ENCODE measurements at regions not wholly inside any gene's neighbourhood (a gene's known extent, or its start where the extent isn't known, plus 50 kb on each side); places are given as distances from the start of the nearest gene placed in this dataset.
"Not testable (repeated sequence)": the region's sequence is repeated elsewhere in the genome, so short reads cannot be mapped to it uniquely, and the experiment has no call there.

- not testable (repeated sequence) for DNase-seq
These were observed 2327.3 kb upstream of the TPTE start for GRCh38 chr21:8194042-8194441.

DNA sequence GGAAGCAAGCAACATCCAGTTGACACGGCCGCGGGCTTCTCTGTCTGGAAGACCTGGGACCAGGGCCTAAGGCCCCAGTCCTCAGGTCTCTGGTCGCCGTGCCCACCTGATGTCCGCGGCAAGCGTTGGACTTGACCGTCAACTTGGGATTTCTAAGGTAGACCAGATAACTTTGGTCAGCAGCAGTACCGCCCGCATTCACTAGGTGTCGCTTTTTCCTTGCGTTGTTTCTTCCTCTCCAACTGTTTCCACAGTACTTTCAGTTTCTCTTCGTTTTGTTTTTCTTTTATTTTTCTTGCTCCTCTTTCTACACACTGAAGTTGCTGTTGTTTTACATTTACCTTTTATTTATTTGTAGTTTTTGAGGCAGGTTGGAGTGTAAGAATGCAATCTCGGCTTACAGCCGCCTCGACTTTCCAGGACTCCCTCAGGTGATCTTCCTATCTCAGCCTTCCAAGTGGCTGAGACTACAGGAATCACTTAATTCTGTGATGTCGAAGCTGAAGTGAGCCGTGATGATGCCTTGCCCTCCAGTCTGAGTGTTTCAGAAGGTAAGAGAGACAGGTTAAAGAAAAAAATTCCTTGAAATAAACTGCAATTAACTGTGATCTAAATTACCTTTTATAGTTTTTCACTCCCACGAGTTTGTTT is 2323.9 kb upstream of the TPTE start:
- not testable (repeated sequence) for DNase-seq

DNA sequence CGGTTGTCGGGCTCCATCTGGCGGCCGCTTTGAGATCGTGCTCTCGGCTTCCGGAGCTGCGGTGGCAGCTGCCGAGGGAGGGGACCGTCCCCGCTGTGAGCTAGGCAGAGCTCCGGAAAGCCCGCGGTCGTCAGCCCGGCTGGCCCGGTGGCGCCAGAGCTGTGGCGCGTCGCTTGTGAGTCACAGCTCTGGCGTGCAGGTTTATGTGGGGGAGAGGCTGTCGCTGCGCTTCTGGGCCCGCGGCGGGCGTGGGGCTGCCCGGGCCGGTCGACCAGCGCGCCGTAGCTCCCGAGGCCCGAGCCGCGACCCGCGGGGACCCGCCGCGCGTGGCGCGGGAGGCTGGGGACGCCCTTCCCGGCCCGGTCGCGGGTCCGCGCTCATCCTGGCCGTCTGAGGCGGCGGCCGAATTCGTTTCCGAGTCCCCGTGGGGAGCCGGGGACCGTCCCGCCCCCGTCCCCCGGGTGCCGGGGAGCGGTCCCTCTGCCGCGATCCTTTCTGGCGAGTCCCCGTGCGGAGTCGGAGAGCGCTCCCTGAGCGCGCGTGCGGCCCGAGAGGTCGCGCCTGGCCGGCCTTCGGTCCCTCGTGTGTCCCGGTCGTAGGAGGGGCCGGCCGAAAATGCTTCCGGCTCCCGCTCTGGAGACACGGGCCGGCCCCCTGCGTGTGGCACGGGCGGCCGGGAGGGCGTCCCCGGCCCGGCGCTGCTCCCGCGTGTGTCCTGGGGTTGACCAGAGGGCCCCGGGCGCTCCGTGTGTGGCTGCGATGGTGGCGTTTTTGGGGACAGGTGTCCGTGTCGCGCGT is 2316.1 kb upstream of the TPTE start:
- DNase-seq: not testable (repeated sequence)

DNA sequence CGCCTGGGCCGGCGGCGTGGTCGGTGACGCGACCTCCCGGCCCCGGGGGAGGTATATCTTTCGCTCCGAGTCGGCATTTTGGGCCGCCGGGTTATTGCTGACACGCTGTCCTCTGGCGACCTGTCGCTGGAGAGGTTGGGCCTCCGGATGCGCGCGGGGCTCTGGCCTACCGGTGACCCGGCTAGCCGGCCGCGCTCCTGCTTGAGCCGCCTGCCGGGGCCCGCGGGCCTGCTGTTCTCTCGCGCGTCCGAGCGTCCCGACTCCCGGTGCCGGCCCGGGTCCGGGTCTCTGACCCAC is 2315.5 kb upstream of the TPTE start:
- not testable (repeated sequence) for DNase-seq

- DNase-seq: peak; percentile 100
These were observed 2308.3 kb upstream of the TPTE start for GRCh38 chr21:8212986-8213550.

GRCh38 chr21:8214539-8214938 is 2306.8 kb upstream of the TPTE start:
- not testable (repeated sequence) for DNase-seq

DNA sequence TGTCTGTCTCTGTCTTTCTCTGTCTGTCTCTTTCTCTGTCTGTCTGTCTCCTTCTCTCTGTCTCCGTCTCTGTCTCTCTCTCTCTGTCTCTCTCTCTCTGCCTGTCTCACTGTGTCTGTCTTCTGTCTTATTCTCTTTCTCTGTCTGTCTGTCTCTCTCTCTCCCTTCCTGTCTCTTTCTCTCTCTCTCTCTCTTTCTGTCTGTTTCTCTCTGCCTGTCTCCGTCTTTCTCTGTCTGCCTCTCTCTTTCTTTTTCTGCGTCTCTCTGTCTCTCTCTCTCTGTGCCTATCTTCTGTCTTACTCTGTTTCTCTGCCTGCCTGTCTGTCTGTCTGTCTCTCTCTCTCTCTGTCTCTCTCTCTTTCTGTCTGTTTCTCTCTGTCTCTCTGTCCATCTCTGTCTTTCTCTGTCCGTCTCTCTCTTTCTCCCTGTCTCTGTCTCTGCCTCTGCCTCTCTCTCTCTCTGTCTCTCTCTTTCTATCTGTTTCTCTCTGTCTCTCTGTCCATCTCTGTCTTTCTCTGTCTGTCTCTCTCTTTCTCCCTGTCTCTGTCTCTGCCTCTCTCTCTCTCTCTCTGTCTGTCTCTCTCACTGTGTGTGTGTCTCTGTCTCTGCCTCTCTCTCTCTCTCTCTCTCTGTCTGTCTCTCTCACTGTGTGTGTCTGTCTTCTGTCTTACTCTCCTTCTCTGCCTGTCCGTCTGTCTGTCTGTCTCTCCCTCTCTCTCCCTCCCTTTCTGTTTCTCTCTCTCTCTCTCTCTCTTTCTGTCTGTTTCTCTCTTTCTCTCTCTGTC is 2291.8 kb upstream of the TPTE start:
- DNase-seq: not testable (repeated sequence)

GRCh38 chr21:8231252-8231651 is 2290.1 kb upstream of the TPTE start:
- not testable (repeated sequence) for DNase-seq

DNA sequence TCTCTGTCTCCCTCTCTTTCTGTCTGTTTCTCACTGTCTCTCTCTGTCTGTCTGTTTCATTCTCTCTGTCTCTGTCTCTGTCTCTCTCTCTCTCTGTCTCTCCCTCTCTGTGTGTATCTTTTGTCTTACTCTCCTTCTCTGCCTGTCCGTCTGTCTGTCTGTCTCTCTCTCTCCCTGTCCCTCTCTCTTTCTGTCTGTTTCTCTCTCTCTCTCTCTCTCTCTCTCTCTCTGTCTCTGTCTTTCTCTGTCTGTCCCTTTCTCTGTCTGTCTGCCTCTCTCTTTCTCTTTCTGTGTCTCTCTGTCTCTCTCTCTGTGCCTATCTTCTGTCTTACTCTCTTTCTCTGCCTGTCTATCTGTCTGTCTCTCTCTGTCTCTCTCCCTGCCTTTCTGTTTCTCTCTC is 2288.4 kb upstream of the TPTE start:
- not testable (repeated sequence) for DNase-seq

DNA sequence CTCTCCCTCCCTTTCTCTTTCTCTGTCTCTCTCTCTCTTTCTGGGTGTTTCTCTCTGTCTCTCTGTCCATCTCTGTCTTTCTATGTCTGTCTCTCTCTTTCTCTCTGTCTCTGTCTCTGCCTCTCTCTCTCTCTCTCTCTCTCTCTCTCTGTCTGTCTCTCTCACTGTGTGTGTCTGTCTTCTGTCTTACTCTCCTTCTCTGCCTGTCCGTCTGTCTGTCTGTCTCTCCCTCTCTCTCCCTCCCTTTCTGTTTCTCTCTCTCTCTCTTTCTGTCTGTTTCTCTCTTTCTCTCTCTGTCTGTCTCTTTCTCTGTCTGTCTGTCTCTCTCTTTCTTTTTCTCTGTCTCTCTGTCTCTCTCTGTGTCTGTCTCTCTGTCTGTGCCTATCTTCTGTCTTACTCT is 2287.3 kb upstream of the TPTE start:
- not testable (repeated sequence) for DNase-seq

GRCh38 chr21:8244723-8245641 is 2276.4 kb upstream of the TPTE start:
- not testable (repeated sequence) for DNase-seq

DNA sequence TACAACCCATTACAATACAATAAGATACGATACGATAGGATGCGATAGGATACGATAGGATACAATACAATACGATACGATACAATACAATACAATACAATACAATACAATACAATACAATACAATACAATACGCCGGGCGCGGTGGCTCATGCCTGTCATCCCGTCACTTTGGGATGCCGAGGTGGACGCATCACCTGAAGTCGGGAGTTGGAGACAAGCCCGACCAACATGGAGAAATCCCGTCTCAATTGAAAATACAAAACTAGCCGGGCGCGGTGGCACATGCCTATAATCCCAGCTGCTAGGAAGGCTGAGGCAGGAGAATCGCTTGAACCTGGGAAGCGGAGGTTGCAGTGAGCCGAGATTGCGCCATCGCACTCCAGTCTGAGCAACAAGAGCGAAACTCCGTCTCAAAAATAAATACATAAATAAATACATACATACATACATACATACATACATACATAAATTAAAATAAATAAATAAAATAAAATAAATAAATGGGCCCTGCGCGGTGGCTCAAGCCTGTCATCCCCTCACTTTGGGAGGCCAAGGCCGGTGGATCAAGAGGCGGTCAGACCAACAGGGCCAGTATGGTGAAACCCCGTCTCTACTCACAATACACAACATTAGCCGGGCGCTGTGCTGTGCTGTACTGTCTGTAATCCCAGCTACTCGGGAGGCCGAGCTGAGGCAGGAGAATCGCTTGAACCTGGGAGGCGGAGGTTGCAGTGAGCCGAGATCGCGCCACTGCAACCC is 2275.6 kb upstream of the TPTE start:
- DNase-seq: not testable (repeated sequence)

GRCh38 chr21:8251701-8252100 is 2269.7 kb upstream of the TPTE start:
- not testable (repeated sequence) for DNase-seq

DNA sequence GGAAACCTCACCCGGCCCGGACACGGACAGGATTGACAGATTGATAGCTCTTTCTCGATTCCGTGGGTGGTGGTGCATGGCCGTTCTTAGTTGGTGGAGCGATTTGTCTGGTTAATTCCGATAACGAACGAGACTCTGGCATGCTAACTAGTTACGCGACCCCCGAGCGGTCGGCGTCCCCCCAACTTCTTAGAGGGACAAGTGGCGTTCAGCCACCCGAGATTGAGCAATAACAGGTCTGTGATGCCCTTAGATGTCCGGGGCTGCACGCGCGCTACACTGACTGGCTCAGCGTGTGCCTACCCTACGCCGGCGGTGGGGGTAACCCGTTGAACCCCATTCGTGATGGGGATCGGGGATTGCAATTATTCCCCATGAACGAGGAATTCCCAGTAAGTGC is 2266.3 kb upstream of the TPTE start:
- peak; percentile 54 for DNase-seq

DNA sequence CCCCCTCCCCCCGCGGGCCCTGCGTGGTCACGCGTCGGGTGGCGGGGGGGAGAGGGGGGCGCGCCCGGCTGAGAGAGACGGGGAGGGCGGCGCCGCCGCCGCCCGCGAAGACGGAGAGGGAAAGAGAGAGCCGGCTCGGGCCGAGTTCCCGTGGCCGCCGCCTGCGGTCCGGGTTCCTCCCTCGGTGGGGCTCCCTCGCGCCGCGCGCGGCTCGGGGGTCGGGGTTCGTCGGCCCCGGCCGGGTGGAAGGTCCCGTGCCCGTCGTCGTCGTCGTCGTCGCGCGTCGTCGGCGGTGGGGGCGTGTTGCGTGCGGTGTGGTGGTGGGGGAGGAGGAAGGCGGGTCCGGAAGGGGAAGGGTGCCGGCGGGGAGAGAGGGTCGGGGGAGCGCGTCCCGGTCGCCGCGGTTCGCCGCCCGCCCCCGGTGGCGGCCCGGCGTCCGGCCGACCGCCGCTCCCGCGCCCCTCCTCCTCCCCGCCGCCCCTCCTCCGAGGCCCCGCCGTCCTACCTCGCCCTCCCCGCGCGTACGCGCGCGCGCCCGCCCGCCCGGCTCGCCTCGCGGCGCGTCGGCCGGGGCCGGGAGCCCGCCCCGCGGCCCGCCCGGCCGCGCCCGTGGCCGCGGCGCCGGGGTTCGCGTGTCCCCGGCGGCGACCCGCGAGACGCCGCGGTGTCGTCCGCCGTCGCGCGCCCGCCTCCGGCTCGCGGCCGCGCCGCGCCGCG is 2264.1 kb upstream of the TPTE start:
- DNase-seq: peak; percentile 82

GRCh38 chr21:8260065-8260627 is 2261.2 kb upstream of the TPTE start:
- DNase-seq: not testable (repeated sequence)

All from activated CD8-positive, alpha-beta memory T cell treated with anti-CD3 and anti-CD28 coated beads, Interleukin-2, amount 50 U/mL, for 48 hours (primary cell).